ENCODE measurements at regions not wholly inside any gene's neighbourhood (a gene's known extent, or its start where the extent isn't known, plus 50 kb on each side); places are given as distances from the start of the nearest gene placed in this dataset.

- no peak for ATAC-seq (replicated peaks)
- no peaks in the 10 kb centered on the region for H3K4me1 Mint-ChIP-seq (ENCODE audit: low read depth in 2 of 2)
- H3K9me3 Mint-ChIP-seq, result no peaks in the 10 kb centered on the region
These were observed 130.9 kb upstream of the SERP2 start for GRCh38 chr13:44242766-44243165.

GRCh38 chr13:44243198-44243857 is 130.3 kb upstream of the SERP2 start:
- ATAC-seq (replicated peaks) (no peak), DNase-seq (no peak)
- no peaks in the 10 kb centered on the region for H3K36me3 Mint-ChIP-seq (ENCODE audit: insufficient read depth)
- peak overlapping the region in 1 of 2 donors; percentile 10 for H3K27ac Mint-ChIP-seq
- no peaks in the 10 kb centered on the region for H3K4me1 Mint-ChIP-seq (ENCODE audit: low read depth in 2 of 2)
- no peaks in the 10 kb centered on the region for H3K9me3 Mint-ChIP-seq
- H3K27me3 Mint-ChIP-seq, result no peaks in the 10 kb centered on the region
- no peak overlapping the region for H3K4me3 Mint-ChIP-seq

More at GRCh38 chr13:44242766-44243165, 130.9 kb upstream of the SERP2 start:
- DNase-seq, result no peak
- Mint-ChIP-seq H3K36me3 (ENCODE audit: insufficient read depth) (no peaks in the 10 kb centered on the region), H3K27me3 (no peaks in the 10 kb centered on the region), H3K27ac (no peak overlapping the region), H3K4me3 (no peak overlapping the region)

- Mint-ChIP-seq H3K36me3 (ENCODE audit: insufficient read depth) (no peaks in the 10 kb centered on the region), H3K27ac (no peak overlapping the region), H3K4me1 (ENCODE audit: low read depth in 2 of 2) (no peaks in the 10 kb centered on the region), H3K9me3 (no peaks in the 10 kb centered on the region), H3K4me3 (no peak overlapping the region), H3K27me3 (no peaks in the 10 kb centered on the region)
- ATAC-seq (replicated peaks), result no peak
- DNase-seq, result no peak
These were observed 129.3 kb upstream of the SERP2 start for GRCh38 chr13:44244288-44244687.

- Mint-ChIP-seq H3K27me3 (no peaks in the 10 kb centered on the region), H3K36me3 (ENCODE audit: insufficient read depth) (peaks cover 4% of the 10 kb centered on the region), H3K9me3 (no peaks in the 10 kb centered on the region), H3K4me3 (no peak overlapping the region), H3K4me1 (ENCODE audit: low read depth in 2 of 2) (peaks cover 0 to 2% of the 10 kb centered on the region in 2 donors), H3K27ac (no peak overlapping the region)
- no peak for ATAC-seq (replicated peaks)
- DNase-seq, result no peak
These were observed 124.2 kb upstream of the SERP2 start for GRCh38 chr13:44249431-44249836.

- no peaks in the 10 kb centered on the region for H3K27me3 Mint-ChIP-seq
- no peaks in the 10 kb centered on the region for H3K9me3 Mint-ChIP-seq
- peaks cover 0 to 2% of the 10 kb centered on the region in 2 donors for H3K4me1 Mint-ChIP-seq (ENCODE audit: low read depth in 2 of 2)
- no peak overlapping the region for H3K27ac Mint-ChIP-seq
- no peak overlapping the region for H3K4me3 Mint-ChIP-seq
- H3K36me3 Mint-ChIP-seq (ENCODE audit: insufficient read depth), result peaks cover 4% of the 10 kb centered on the region
- no peak for DNase-seq
- no peak for ATAC-seq (replicated peaks)
These were observed 120.7 kb upstream of the SERP2 start for GRCh38 chr13:44252938-44253337.

- H3K4me1 Mint-ChIP-seq (ENCODE audit: low read depth in 2 of 2), result peaks cover 8 to 13% of the 10 kb centered on the region in 2 donors
- ATAC-seq (replicated peaks), result no peak
- no peaks in the 10 kb centered on the region for H3K9me3 Mint-ChIP-seq
- no peak for DNase-seq
- peaks cover 3% of the 10 kb centered on the region for H3K36me3 Mint-ChIP-seq (ENCODE audit: insufficient read depth)
- H3K4me3 Mint-ChIP-seq, result no peak overlapping the region
- H3K27ac Mint-ChIP-seq, result no peak overlapping the region
- no peaks in the 10 kb centered on the region for H3K27me3 Mint-ChIP-seq
These were observed 117.8 kb upstream of the SERP2 start for GRCh38 chr13:44255771-44256364.

GRCh38 chr13:44257796-44258195 is 115.8 kb upstream of the SERP2 start:
- no peak overlapping the region for H3K4me3 Mint-ChIP-seq
- no peak for DNase-seq
- no peak overlapping the region for H3K27ac Mint-ChIP-seq
- H3K9me3 Mint-ChIP-seq, result no peaks in the 10 kb centered on the region
- H3K27me3 Mint-ChIP-seq, result no peaks in the 10 kb centered on the region
- peaks cover 3% of the 10 kb centered on the region for H3K36me3 Mint-ChIP-seq (ENCODE audit: insufficient read depth)
- H3K4me1 Mint-ChIP-seq (ENCODE audit: low read depth in 2 of 2), result peaks cover 8 to 11% of the 10 kb centered on the region in 2 donors
- ATAC-seq (replicated peaks), result no peak

GRCh38 chr13:44259045-44260027 is 114.3 kb upstream of the SERP2 start:
- H3K4me3 Mint-ChIP-seq, result peak overlapping the region; percentile 53 to 55
- H3K4me1 Mint-ChIP-seq (ENCODE audit: low read depth in 2 of 2), result peaks cover 8 to 11% of the 10 kb centered on the region in 2 donors
- peak overlapping the region; percentile 78 to 83 for H3K27ac Mint-ChIP-seq
- ATAC-seq (replicated peaks) (peak; percentile 85), DNase-seq (peak; percentile 40 to 56 (median 48))
- H3K36me3 Mint-ChIP-seq (ENCODE audit: insufficient read depth), result peaks cover 3% of the 10 kb centered on the region
- H3K27me3 Mint-ChIP-seq, result peaks cover under 1 to 10% of the 10 kb centered on the region in 2 donors
- no peaks in the 10 kb centered on the region for H3K9me3 Mint-ChIP-seq

GRCh38 chr13:44260336-44260735 is 113.3 kb upstream of the SERP2 start:
- Mint-ChIP-seq H3K36me3 (ENCODE audit: insufficient read depth) (peaks cover 3% of the 10 kb centered on the region), H3K27me3 (peaks cover 9 to 16% of the 10 kb centered on the region in 2 donors), H3K9me3 (no peaks in the 10 kb centered on the region), H3K4me1 (ENCODE audit: low read depth in 2 of 2) (peaks cover 8 to 11% of the 10 kb centered on the region in 2 donors), H3K4me3 (no peak overlapping the region), H3K27ac (peak overlapping the region; percentile 78 to 83)
- DNase-seq, result no peak
- no peak for ATAC-seq (replicated peaks)

GRCh38 chr13:44263751-44264620 is 109.6 kb upstream of the SERP2 start:
- Mint-ChIP-seq H3K4me1 (ENCODE audit: low read depth in 2 of 2) (peaks cover 7 to 10% of the 10 kb centered on the region in 2 donors), H3K27me3 (peaks cover 32 to 38% of the 10 kb centered on the region in 2 donors), H3K4me3 (no peak overlapping the region), H3K27ac (no peak overlapping the region), H3K36me3 (ENCODE audit: insufficient read depth) (peaks cover 3% of the 10 kb centered on the region), H3K9me3 (no peaks in the 10 kb centered on the region)
- DNase-seq, result no peak
- ATAC-seq (replicated peaks), result no peak

- Mint-ChIP-seq H3K27ac (no peak overlapping the region), H3K36me3 (ENCODE audit: insufficient read depth) (no peaks in the 10 kb centered on the region), H3K4me3 (no peak overlapping the region), H3K27me3 (peaks cover 32 to 38% of the 10 kb centered on the region in 2 donors), H3K4me1 (ENCODE audit: low read depth in 2 of 2) (no peaks in the 10 kb centered on the region), H3K9me3 (no peaks in the 10 kb centered on the region)
- no peak for ATAC-seq (replicated peaks)
- no peak for DNase-seq
These were observed 107.3 kb upstream of the SERP2 start for GRCh38 chr13:44266305-44266704.

- no peaks in the 10 kb centered on the region for H3K36me3 Mint-ChIP-seq (ENCODE audit: insufficient read depth)
- ATAC-seq (replicated peaks) (no peak), DNase-seq (no peak)
- H3K4me3 Mint-ChIP-seq, result no peak overlapping the region
- no peaks in the 10 kb centered on the region for H3K9me3 Mint-ChIP-seq
- no peaks in the 10 kb centered on the region for H3K4me1 Mint-ChIP-seq (ENCODE audit: low read depth in 2 of 2)
- peaks cover 32 to 38% of the 10 kb centered on the region in 2 donors for H3K27me3 Mint-ChIP-seq
- H3K27ac Mint-ChIP-seq, result no peak overlapping the region
These were observed 106.9 kb upstream of the SERP2 start for GRCh38 chr13:44266772-44267171.

- H3K4me1 Mint-ChIP-seq (ENCODE audit: low read depth in 2 of 2), result no peaks in the 10 kb centered on the region
- no peak overlapping the region for H3K27ac Mint-ChIP-seq
- no peak overlapping the region for H3K4me3 Mint-ChIP-seq
- DNase-seq (no peak), ATAC-seq (replicated peaks) (no peak)
- no peaks in the 10 kb centered on the region for H3K9me3 Mint-ChIP-seq
- peaks cover 32 to 38% of the 10 kb centered on the region in 2 donors for H3K27me3 Mint-ChIP-seq
- H3K36me3 Mint-ChIP-seq (ENCODE audit: insufficient read depth), result no peaks in the 10 kb centered on the region
These were observed 106.4 kb upstream of the SERP2 start for GRCh38 chr13:44267203-44267602.

Measured in effector memory CD8-positive, alpha-beta T cell (primary cell).